ENCODE measurements at regions not wholly inside any gene's neighbourhood (a gene's known extent, or its start where the extent isn't known, plus 50 kb on each side); places are given as distances from the start of the nearest gene placed in this dataset.

DNA sequence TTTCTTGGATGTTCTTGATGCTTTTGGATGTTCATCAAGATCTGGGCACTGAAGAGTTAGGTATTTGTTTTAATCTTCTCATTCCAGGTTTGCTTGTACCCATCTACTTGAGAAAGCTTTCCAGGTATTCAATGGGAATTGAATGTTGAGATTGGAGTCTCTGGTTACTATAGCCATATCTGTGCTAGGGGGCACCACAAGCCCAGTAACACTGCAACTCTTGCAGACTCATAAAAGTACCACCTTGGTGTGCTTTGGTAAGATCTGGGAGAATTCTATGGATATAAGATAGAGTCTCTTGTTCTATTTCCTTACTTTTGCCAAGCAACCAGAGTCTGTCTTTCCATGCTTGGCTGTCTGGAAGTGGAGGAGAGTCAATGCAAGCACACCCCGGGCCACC is 518.9 kb upstream of the VRK2 start (continued):
- no peak for TF ChIP-seq NFYC (CRISPR knock-in tag; IDR thresholded peaks at IDR 0.05)
- no peak for TF ChIP-seq POLR2A (IDR thresholded peaks at IDR 0.05; ENCODE audit: insufficient read depth in 1 of 2, low read depth in 2 of 2, low read length in 2 of 2)
- no peak for TF ChIP-seq ZNF12 (CRISPR knock-in tag; IDR thresholded peaks at IDR 0.05)
- no peak for TF ChIP-seq ZFP41 (CRISPR knock-in tag; IDR thresholded peaks at IDR 0.05; ENCODE audit: borderline replicate concordance)
- TF ChIP-seq ZFAT (CRISPR knock-in tag; conservative IDR thresholded peaks at IDR 0.05) = no peak
- no peak for TF ChIP-seq ARHGAP35 (CRISPR knock-in tag; IDR thresholded peaks at IDR 0.05; ENCODE audit: borderline replicate concordance)
- no peak for TF ChIP-seq RAD51 (IDR thresholded peaks at IDR 0.05; ENCODE audit: borderline replicate concordance)

DNA sequence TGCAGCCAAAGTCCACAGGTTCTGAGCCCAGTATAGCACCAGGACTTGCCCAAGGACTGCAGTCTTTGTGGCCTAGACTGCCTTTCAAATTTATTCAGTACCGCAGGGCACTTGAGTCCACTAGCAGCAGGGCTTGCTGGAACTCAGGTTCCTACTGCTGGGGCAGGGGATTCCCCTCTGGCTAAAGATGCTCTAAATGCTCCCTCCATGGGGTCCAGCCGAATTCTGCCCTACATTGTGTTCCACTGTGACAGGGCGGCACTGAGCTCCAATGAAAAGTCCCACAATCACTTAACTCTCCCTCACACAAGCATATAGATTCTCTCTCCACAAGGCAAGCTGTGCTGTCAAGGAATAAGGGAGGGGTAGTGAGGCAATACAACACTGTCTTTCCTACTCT is 518.1 kb upstream of the VRK2 start:
- ATAC-seq = no peak
- TF ChIP-seq CENPX (CRISPR knock-in tag; IDR thresholded peaks at IDR 0.05) (no peak), ZNF256 (CRISPR knock-in tag; conservative IDR thresholded peaks at IDR 0.05) (no peak), ETV5 (CRISPR knock-in tag; IDR thresholded peaks at IDR 0.05; ENCODE audit: borderline replicate concordance) (no peak), ONECUT2 (CRISPR knock-in tag; IDR thresholded peaks at IDR 0.05) (no peak), ZNF180 (CRISPR knock-in tag; IDR thresholded peaks at IDR 0.05; ENCODE audit: borderline replicate concordance, low read depth) (no peak), JUNB (CRISPR knock-in tag; IDR thresholded peaks at IDR 0.05; ENCODE audit: borderline replicate concordance) (no peak), ZNF530 (CRISPR knock-in tag; IDR thresholded peaks at IDR 0.05; ENCODE audit: low read depth) (no peak)
- TF ChIP-seq, protein P1, sequence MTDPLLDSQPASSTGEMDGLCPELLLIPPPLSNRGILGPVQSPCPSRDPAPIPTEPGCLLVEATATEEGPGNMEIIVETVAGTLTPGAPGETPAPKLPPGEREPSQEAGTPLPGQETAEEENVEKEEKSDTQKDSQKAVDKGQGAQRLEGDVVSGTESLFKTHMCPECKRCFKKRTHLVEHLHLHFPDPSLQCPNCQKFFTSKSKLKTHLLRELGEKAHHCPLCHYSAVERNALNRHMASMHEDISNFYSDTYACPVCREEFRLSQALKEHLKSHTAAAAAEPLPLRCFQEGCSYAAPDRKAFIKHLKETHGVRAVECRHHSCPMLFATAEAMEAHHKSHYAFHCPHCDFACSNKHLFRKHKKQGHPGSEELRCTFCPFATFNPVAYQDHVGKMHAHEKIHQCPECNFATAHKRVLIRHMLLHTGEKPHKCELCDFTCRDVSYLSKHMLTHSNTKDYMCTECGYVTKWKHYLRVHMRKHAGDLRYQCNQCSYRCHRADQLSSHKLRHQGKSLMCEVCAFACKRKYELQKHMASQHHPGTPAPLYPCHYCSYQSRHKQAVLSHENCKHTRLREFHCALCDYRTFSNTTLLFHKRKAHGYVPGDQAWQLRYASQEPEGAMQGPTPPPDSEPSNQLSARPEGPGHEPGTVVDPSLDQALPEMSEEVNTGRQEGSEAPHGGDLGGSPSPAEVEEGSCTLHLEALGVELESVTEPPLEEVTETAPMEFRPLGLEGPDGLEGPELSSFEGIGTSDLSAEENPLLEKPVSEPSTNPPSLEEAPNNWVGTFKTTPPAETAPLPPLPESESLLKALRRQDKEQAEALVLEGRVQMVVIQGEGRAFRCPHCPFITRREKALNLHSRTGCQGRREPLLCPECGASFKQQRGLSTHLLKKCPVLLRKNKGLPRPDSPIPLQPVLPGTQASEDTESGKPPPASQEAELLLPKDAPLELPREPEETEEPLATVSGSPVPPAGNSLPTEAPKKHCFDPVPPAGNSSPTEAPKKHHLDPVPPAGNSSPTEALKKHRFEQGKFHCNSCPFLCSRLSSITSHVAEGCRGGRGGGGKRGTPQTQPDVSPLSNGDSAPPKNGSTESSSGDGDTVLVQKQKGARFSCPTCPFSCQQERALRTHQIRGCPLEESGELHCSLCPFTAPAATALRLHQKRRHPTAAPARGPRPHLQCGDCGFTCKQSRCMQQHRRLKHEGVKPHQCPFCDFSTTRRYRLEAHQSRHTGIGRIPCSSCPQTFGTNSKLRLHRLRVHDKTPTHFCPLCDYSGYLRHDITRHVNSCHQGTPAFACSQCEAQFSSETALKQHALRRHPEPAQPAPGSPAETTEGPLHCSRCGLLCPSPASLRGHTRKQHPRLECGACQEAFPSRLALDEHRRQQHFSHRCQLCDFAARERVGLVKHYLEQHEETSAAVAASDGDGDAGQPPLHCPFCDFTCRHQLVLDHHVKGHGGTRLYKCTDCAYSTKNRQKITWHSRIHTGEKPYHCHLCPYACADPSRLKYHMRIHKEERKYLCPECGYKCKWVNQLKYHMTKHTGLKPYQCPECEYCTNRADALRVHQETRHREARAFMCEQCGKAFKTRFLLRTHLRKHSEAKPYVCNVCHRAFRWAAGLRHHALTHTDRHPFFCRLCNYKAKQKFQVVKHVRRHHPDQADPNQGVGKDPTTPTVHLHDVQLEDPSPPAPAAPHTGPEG (CRISPR knock-in tag; IDR thresholded peaks at IDR 0.05) = no peak
- TF ChIP-seq, protein P2, sequence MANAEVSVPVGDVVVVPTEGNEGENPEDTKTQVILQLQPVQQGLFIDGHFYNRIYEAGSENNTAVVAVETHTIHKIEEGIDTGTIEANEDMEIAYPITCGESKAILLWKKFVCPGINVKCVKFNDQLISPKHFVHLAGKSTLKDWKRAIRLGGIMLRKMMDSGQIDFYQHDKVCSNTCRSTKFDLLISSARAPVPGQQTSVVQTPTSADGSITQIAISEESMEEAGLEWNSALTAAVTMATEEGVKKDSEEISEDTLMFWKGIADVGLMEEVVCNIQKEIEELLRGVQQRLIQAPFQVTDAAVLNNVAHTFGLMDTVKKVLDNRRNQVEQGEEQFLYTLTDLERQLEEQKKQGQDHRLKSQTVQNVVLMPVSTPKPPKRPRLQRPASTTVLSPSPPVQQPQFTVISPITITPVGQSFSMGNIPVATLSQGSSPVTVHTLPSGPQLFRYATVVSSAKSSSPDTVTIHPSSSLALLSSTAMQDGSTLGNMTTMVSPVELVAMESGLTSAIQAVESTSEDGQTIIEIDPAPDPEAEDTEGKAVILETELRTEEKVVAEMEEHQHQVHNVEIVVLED (CRISPR knock-in tag; IDR thresholded peaks at IDR 0.05; ENCODE audit: borderline replicate concordance) = no peak

More for the DNA sequence above, 518.1 kb upstream of the VRK2 start:
- POLR2A ChIA-PET = no interaction called here
- no peak overlapping the region for H2AFZ ChIP-seq (ENCODE audit: low read length)
- H3K4me2 ChIP-seq (ENCODE audit: low read depth, low read length) = no peak overlapping the region
- CTCF ChIA-PET (ENCODE audit: low intra/inter-chr PET ratio, low total read pairs) = no interaction called here
- H4K20me1 ChIP-seq (ENCODE audit: insufficient read depth, low read length) = no peaks in the 10 kb centered on the region
- H3K27ac ChIP-seq (ENCODE audit: extremely low read length, insufficient read depth, low read length) = no peak overlapping the region
- no peaks in the 10 kb centered on the region for H3K79me2 ChIP-seq (ENCODE audit: insufficient read depth, low read length)
- no peak overlapping the region for H3K9ac ChIP-seq (ENCODE audit: insufficient read depth, low read depth, low read length)
- no peak for DNase-seq (ENCODE audit: low spot score)
- H3K9me3 ChIP-seq (ENCODE audit: low read length) = no peaks in the 10 kb centered on the region
- BruUV-seq (replicated peaks) = no TSS peak
- intact Hi-C loops (cut with micrococcal nuclease; ENCODE audit: unreplicated experiment) = no loop called here
- FAIRE-seq = no peak
- no peaks in the 10 kb centered on the region for H3K4me1 ChIP-seq (ENCODE audit: insufficient read depth, low read length)
- WGBS (ENCODE audit: low lambda C conversion rate) = 15% methylated on average over 2 of the region's 3 CpGs
- in situ Hi-C loops (cut with HindIII; ENCODE audit: extremely low pct_ligation_motif_present, low pct_unique_long_range_greater_than_20kb) = no loop called here
- H3K36me3 ChIP-seq (replicated peaks in 1 of 2; ENCODE audit: control insufficient read depth in 1 of 2, insufficient read depth in 2 of 2, low read length in 2 of 2) = no peaks in the 10 kb centered on the region
- no peak overlapping the region for H3K4me3 ChIP-seq (replicated peaks in 1 of 3; ENCODE audit: insufficient read depth in 1 of 3, low read depth in 2 of 3, low read length in 3 of 3)
- H3K27me3 ChIP-seq (ENCODE audit: control insufficient read depth in 1 of 2, insufficient read depth in 2 of 2, low read length in 2 of 2) = no peaks in the 10 kb centered on the region
